ENCODE measurements at regions not wholly inside any gene's neighbourhood (a gene's known extent, or its start where the extent isn't known, plus 50 kb on each side); places are given as distances from the start of the nearest gene placed in this dataset.
A peak's percentile ranks its signal among the peaks of the same experiment; 100 is the strongest.

- TF ChIP-seq CTCF (IDR thresholded peaks at IDR 0.05; ENCODE audit: low read depth, low read length) = no peak
- peak; percentile 58 for TF ChIP-seq MAX (IDR thresholded peaks at IDR 0.05; ENCODE audit: low read depth, low read length)
These were observed 557.0 kb upstream of the IGFBP3 start for GRCh38 chr7:46478046-46478445.
